ENCODE measurements at regions not wholly inside any gene's neighbourhood (a gene's known extent, or its start where the extent isn't known, plus 50 kb on each side); places are given as distances from the start of the nearest gene placed in this dataset.

- no peak overlapping the region for H3K4me3 Mint-ChIP-seq
- POLR2A ChIA-PET = no interaction called here
- CTCF ChIA-PET = no interaction called here
- no peaks in the 10 kb centered on the region for H3K36me3 Mint-ChIP-seq (ENCODE audit: low read depth)
- intact Hi-C loops (cut with micrococcal nuclease) = no loop called here
- no peak for DNase-seq
- no peaks in the 10 kb centered on the region for H3K9me3 Mint-ChIP-seq
- TF ChIP-seq CTCF (IDR thresholded peaks at IDR 0.05) = no peak
- H3K4me1 Mint-ChIP-seq (ENCODE audit: low read depth) = peaks cover 10% of the 10 kb centered on the region
- no peak for ATAC-seq
- H3K27me3 Mint-ChIP-seq = peaks cover 22% of the 10 kb centered on the region
- H3K27ac Mint-ChIP-seq = no peak overlapping the region
These were observed 93.2 kb downstream of the MRPL36 start for GRCh38 chr5:1706428-1706827.

- intact Hi-C loops (cut with micrococcal nuclease) = no loop called here
- DNase-seq = no peak
- POLR2A ChIA-PET = no interaction called here
- Mint-ChIP-seq H3K9me3 (no peaks in the 10 kb centered on the region), H3K27ac (no peak overlapping the region), H3K4me1 (ENCODE audit: low read depth) (peaks cover 10% of the 10 kb centered on the region), H3K27me3 (peaks cover 21% of the 10 kb centered on the region), H3K36me3 (ENCODE audit: low read depth) (no peaks in the 10 kb centered on the region), H3K4me3 (no peak overlapping the region)
- ATAC-seq = no peak
- CTCF ChIA-PET = no interaction called here
- TF ChIP-seq CTCF (IDR thresholded peaks at IDR 0.05) = no peak
These were observed 93.6 kb downstream of the MRPL36 start for GRCh38 chr5:1706021-1706420.

- intact Hi-C loops (cut with micrococcal nuclease) = no loop called here
- CTCF ChIA-PET = no interaction called here
These were observed 95.0 kb downstream of the MRPL36 start for GRCh38 chr5:1704676-1705075.

GRCh38 chr5:1704266-1704665, 95.4 kb downstream of the MRPL36 start:
- no peak for TF ChIP-seq CTCF (IDR thresholded peaks at IDR 0.05)
- DNase-seq = no peak
- ChIA-PET POLR2A (interaction anchor here (0.6 kb wide), 1 partner anchor 120 kb away, joined by 4 read pairs; no protein-coding TSS in a partner anchor), CTCF (no interaction called here)
- Mint-ChIP-seq H3K4me1 (ENCODE audit: low read depth) (peaks cover 10% of the 10 kb centered on the region), H3K9me3 (no peaks in the 10 kb centered on the region), H3K36me3 (ENCODE audit: low read depth) (no peaks in the 10 kb centered on the region), H3K4me3 (no peak overlapping the region), H3K27me3 (peaks cover 23% of the 10 kb centered on the region), H3K27ac (no peak overlapping the region)
- ATAC-seq = no peak
- intact Hi-C loops (cut with micrococcal nuclease) = no loop called here

More at GRCh38 chr5:1704676-1705075, 95.0 kb downstream of the MRPL36 start:
- Mint-ChIP-seq H3K27me3 (peaks cover 25% of the 10 kb centered on the region), H3K9me3 (no peaks in the 10 kb centered on the region), H3K4me3 (no peak overlapping the region), H3K4me1 (ENCODE audit: low read depth) (peaks cover 10% of the 10 kb centered on the region), H3K36me3 (ENCODE audit: low read depth) (no peaks in the 10 kb centered on the region), H3K27ac (no peak overlapping the region)
- ATAC-seq = no peak
- TF ChIP-seq CTCF (IDR thresholded peaks at IDR 0.05) = no peak
- DNase-seq = no peak
- POLR2A ChIA-PET = interaction anchor here (0.6 kb wide), 1 partner anchor 119 kb away, joined by 4 read pairs; no protein-coding TSS in a partner anchor

- POLR2A ChIA-PET = no interaction called here
- TF ChIP-seq CTCF (IDR thresholded peaks at IDR 0.05) = no peak
- Mint-ChIP-seq H3K4me3 (no peak overlapping the region), H3K9me3 (no peaks in the 10 kb centered on the region), H3K36me3 (ENCODE audit: low read depth) (no peaks in the 10 kb centered on the region), H3K4me1 (ENCODE audit: low read depth) (peaks cover 15% of the 10 kb centered on the region), H3K27ac (no peak overlapping the region), H3K27me3 (peaks cover 16% of the 10 kb centered on the region)
- ATAC-seq = no peak
- intact Hi-C loops (cut with micrococcal nuclease) = no loop called here
- CTCF ChIA-PET = no interaction called here
- DNase-seq = no peak
These were observed 96.1 kb downstream of the MRPL36 start for GRCh38 chr5:1703352-1704050.
